HG02981 (cell line): ENCODE measurements at regions not wholly inside any gene's neighbourhood (a gene's known extent, or its start where the extent isn't known, plus 50 kb on each side); places are given as distances from the start of the nearest gene placed in this dataset.
A peak's percentile ranks its signal among the peaks of the same experiment; 100 is the strongest.
"Not testable (repeated sequence)": the region's sequence is repeated elsewhere in the genome, so short reads cannot be mapped to it uniquely, and the experiment has no call there.

Experiments
- ATAC-seq: cut with Tn5 transposase; IDR thresholded peaks from one replicate; pipeline ENCODE4 v1.9.1; 2021; ENCODE audit warnings: mild to moderate bottlenecking, moderate library complexity; ENCODE audit not compliant: unreplicated experiment

DNA sequence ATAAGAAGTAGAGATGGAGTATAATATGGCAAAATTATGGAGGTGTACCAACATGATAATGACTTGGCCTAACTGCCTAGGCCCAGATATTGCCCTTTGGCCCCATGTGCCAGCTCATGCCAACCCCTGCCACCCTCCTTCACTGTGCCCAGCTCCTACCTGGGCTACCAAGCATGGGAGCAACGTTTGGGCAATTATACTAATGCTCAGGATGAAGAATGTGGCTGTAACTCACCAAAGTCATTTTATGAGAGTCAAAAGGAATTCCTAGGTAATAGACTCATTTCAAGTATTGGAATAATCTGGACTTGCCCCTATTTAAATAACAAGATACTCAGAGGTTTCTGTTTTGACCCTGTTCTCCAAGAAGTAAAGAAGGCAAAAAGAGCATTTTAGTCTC, 240.2 kb upstream of the IL12A start:
- no peak for ATAC-seq

- no peak for ATAC-seq
Observed at GRCh38 chr3:159749406-159749805, 239.2 kb upstream of the IL12A start.

DNA sequence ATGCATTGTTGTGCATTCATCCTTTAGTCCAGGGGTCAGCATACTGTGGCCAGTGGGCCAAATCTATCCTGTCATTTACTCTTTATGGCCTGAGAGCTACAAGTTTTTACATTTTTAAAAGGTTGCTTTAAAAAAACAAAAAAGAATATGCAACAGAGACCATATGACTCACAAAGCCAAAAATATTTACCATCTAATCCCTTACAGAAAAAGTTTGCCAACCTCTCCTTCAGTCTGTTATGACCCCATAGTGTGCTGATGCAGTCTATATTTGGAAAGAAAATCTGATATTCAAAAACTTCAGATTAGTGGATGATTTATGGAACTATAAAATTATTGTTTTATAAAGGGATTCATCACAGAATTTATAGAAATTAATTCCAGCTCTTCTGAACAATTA, 237.5 kb upstream of the IL12A start:
- ATAC-seq = no peak

DNA sequence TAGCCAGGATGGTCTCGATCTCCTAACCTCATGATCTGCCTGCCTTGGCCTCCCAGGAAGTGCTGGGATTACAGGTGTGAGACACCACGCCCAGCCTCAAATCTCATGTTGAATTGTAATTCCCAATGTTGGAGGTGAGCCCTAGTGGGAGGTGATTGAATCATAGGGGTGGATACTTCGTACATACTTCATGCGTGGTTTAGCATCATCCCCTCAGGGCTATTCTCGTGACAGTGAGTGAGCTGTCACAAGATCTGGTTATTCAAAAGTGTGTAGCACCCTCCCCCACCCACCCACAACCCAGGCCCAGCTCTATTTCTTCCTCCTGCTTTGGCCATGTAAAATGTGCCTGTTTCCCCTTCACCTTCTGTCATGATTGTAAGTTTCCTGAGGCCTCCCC, 236.9 kb upstream of the IL12A start:
- ATAC-seq = no peak

DNA sequence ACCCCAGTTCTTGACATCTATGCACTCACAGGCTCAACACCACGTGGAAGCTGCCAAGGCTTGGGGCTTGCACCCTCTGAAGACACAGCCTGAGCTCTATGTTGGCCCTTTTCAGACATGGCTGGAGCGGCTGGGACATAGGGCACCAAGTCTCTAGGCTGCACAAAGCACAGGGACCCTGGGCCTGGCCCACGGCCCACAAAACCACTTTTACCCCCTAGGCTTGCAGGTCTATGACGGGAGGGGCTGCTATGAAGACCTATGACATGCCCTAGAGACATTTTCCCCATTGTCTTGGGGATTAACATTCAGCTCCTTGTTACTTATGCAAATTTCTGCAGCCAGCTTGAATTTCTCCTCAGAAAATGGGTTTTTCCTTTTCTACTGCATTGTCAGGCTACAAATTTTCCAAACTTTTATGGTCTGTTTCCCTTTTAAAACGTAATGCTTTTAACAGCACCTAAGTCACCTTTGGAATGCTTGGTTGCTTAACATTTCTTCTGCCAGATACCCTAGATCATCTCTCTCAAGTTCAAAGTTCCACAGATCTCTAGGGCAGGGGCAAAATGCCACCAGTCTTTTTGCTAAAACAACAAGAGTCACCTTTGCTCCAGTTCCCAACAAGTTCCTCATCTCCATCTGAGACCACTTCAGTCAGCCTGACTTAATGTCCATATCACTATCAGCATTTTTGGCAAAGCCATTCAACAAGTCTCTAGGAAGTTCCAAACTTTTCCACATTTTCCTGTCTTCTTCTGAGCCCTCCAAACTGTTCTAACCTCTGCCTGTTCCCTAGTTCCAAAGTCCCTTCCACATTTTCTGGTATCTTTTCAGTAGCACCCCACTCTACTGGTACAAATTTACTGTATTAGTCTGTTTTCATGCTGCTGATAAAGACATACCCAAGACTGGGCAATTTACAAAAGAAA, 232.1 kb upstream of the IL12A start:
- ATAC-seq = not testable (repeated sequence)

GRCh38 chr3:159757341-159758060, 231.1 kb upstream of the IL12A start:
- no peak for ATAC-seq

GRCh38 chr3:159760046-159760445, 228.6 kb upstream of the IL12A start:
- ATAC-seq = no peak

GRCh38 chr3:159761369-159761768, 227.3 kb upstream of the IL12A start:
- ATAC-seq = no peak

DNA sequence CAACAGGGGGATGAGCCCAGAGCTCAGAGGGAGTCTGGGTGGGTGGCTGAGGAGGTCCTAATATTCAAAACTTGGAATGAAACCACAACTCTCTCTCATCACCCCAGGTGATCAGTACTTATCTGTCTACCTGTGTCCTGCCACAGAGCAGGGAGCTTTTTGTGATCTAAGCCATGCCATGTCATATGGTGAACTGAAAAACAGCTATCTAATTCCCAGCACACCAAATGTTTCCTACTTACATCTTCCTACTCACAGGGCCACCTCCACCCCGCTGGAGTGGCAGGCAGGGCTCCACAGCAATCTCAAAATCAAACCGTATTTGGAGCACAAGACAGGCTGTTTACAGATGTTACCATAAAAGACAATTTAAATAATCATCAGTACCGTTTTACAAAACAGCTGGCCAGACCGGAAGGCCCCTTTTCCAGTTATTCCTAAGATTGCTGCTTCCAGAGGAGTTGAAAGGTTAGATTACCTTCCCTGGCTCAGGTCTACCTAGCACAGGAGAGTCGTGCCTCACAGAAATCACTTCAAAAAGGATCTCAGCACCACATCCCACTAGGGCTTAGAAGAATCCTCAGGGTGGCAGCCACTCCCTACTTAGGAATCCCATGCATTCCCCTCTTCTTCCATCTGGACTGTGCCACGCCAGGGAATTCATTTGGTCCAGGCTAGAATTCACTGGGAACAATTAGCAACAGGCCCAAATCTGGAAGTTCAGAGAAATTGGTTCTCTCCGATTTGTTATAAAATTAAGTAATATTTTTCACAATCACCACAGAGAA, 226.6 kb upstream of the IL12A start:
- no peak for ATAC-seq

- ATAC-seq = peak; percentile 40
Observed at GRCh38 chr3:159763011-159763601, 225.5 kb upstream of the IL12A start.

DNA sequence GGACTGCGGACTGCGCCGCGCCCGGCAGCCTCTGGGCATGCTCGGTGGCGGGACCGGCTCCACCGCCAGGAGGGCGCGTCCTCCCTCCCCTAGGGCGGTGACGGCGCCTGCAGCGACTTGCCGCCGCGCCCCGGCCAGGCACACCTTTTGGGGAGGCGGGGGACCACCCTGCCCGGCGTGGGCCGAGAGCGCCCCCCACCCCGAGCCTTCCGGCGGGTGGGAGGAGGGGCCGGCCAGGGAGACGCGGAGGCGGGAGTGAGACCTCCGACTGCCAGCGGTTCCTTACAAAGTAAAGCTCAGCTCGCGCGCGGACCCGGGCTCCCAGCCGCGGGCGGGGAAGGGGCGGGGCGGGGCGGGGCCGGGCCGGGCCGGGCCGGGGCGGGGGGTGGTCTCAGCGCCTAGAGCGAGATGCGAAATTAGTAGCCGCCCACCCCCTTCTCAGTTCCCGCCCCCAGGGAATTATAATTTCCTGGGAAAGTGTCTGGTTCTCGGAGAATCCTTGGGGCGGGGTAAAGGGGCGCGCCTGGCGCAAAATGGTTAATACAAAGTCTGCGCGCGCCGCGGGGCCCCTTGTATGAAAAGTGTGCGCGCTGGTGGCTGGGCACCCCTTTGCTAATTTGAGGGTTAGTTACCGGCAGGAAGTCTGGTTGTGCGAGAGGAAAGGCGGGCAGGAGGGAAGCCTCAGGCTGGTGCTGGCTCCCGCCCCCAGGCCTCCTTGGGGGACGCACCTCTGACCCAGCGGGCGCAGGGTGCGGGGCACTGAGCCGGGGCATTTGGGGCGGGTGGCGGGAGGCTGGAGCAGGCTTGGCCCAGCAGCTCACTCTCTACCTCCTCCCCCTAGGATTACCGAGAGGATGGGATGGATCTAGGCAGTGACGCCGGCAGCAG, 224.8 kb upstream of the IL12A start:
- ATAC-seq = peak; percentile 62

- ATAC-seq = no peak
Observed at GRCh38 chr3:159764490-159765029, 224.1 kb upstream of the IL12A start.

DNA sequence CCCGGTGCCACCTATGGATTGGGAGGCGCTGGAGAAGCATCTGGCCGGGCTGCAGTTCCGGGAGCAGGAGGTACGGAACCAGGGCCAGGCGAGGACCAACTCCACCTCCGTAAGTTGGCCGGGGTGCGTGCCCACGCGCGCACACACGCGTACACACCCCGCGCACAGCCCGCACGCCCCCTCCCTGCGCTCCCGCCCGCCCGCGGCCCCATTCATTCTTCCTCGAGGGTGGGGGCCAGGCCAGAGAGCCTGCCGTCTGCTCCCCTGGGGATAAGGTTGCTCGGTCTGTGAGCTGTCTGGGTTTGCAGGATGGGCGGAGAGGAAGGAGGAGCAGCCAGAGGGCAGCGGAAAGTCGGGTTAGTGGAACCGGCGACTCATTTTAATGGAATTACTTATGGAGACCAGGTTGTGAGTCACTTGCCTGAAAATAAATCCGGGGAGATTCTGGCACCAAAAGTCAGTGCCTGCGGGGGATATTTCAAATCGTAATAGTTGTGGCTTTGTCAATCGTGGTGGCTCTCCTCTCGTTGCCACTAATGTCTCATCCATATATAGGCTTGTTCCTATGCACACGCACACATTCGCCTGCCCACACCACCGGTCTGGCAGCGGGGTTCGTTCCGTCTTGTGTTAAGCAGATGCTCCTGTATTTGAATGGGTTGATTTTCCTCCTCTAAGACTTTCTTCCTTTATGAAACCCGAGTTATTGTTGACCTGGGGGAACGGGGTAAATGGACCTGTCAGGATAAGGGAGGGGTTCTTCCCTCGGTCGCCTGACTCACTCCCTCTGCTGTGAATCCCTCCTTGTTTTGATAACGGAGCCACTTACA, 223.4 kb upstream of the IL12A start:
- ATAC-seq = peak; percentile 20

DNA sequence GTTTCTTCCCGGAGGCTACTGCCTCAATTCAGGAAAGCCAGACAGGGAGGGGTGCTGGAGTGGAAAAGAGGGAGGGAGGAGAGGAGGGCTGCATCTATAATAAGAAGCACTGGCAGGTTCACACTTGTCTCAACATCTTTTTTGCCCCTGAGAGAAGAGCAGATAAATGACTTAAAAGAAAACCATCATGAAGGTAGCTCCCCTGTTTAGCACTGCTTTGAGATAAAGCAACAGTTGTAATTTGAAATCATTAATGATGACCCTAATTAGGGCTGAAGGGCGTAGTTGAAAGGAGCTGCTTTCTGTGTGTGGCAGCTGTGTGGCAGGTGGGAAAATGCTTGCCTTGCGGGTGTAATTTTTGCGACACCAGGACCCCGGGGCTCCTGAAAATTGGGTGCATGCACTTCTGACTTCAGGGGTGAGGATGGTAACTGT, 222.8 kb upstream of the IL12A start:
- ATAC-seq = no peak

GRCh38 chr3:159766563-159767185, 222.0 kb upstream of the IL12A start:
- no peak for ATAC-seq

DNA sequence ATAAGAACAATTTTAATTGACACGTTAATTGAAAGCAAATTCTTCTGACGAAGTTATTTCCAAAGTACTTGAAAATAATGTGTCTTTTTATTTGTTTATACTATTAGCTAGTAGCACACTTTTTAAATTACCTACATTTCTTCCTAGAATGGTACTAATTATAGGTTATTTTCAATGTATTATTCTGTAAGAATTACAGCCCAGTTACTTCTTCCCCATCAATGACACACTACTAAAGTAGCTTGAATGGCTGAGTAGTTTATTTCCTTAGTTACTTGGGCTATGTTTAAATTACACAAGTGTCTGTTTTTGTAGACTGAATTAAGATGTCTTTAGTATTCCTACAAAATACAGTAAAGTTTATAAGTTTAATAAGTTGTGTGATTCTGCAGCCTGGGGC, 217.6 kb upstream of the IL12A start:
- ATAC-seq = no peak

DNA sequence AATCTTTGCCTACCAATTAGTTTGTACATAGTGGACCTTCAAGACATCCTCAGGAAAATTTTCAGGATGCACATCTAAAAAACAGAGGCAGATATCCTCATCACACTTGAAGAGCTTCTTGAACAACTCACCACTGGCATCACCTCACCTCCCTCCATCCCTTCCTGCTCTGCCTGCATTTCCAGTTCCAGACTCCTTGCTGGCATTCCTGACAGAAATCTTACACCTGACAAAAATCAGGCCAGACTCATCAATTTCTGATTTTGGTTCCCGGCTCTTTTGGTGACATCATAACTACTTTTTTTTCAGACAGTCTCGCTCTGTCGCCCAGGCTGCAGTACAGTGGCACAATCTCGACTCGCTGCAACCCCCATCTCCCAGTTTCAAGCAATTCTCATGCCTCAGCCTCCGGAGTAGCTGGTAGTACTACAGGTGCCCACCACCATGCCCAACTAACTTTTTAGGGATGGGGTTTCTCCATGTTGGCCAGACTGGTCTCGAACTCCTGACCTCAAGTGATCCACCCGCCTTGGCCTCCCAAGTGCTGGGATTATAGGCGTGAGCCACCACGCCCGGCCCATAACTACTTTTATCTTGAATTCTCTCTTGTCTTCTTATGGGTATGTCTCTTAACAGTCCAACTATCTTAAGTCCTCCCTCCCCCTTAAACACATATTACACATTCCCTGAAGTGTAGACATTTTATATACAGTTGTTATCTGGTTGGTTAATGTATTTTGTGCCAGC, 216.6 kb upstream of the IL12A start:
- ATAC-seq = no peak

- ATAC-seq = no peak
Observed at GRCh38 chr3:159773706-159774105, 214.9 kb upstream of the IL12A start.
